ENCODE measurements at regions not wholly inside any gene's neighbourhood (a gene's known extent, or its start where the extent isn't known, plus 50 kb on each side); places are given as distances from the start of the nearest gene placed in this dataset.

- Mint-ChIP-seq H3K36me3 (ENCODE audit: low read depth) (no peaks in the 10 kb centered on the region), H3K27ac (no peak overlapping the region), H3K4me1 (peaks cover 7% of the 10 kb centered on the region), H3K27me3 (ENCODE audit: low read depth) (peaks cover 22% of the 10 kb centered on the region), H3K9me3 (peaks cover 9% of the 10 kb centered on the region), H3K4me3 (no peak overlapping the region)
- no peak for TF ChIP-seq CTCF (IDR thresholded peaks at IDR 0.05; ENCODE audit: unreplicated experiment in 3 of 3)
Measured at GRCh38 chr1:19569786-19570185, 74.3 kb upstream of the NBL1 start.

GRCh38 chr1:19567041-19567440 lies 77.1 kb upstream of the NBL1 start:
- H3K4me3 Mint-ChIP-seq: no peak overlapping the region
- H3K9me3 Mint-ChIP-seq: peaks cover 4% of the 10 kb centered on the region
- H3K36me3 Mint-ChIP-seq (ENCODE audit: low read depth): no peaks in the 10 kb centered on the region
- no peak for TF ChIP-seq CTCF (IDR thresholded peaks at IDR 0.05; ENCODE audit: unreplicated experiment in 3 of 3)
- peaks cover 11% of the 10 kb centered on the region for H3K27me3 Mint-ChIP-seq (ENCODE audit: low read depth)
- H3K27ac Mint-ChIP-seq: no peak overlapping the region
- H3K4me1 Mint-ChIP-seq: peaks cover 20% of the 10 kb centered on the region

GRCh38 chr1:19564366-19564765 lies 79.0 kb upstream of the CAPZB start:
- Mint-ChIP-seq H3K9me3 (no peaks in the 10 kb centered on the region), H3K27ac (peak overlapping the region in 1 of 3 experiments; percentile 85), H3K4me1 (peaks cover 20% of the 10 kb centered on the region), H3K27me3 (ENCODE audit: low read depth) (peaks cover 7% of the 10 kb centered on the region), H3K36me3 (ENCODE audit: low read depth) (no peaks in the 10 kb centered on the region), H3K4me3 (no peak overlapping the region)
- no peak for TF ChIP-seq CTCF (IDR thresholded peaks at IDR 0.05; ENCODE audit: unreplicated experiment in 3 of 3)

- Mint-ChIP-seq H3K27me3 (ENCODE audit: low read depth) (peaks cover 7% of the 10 kb centered on the region), H3K36me3 (ENCODE audit: low read depth) (no peaks in the 10 kb centered on the region), H3K4me1 (peaks cover 20% of the 10 kb centered on the region), H3K4me3 (peak overlapping the region in 2 of 3 experiments; percentile 31 to 46), H3K9me3 (no peaks in the 10 kb centered on the region), H3K27ac (peak overlapping the region; percentile 32 to 85 (median 60))
- TF ChIP-seq CTCF (IDR thresholded peaks at IDR 0.05; ENCODE audit: unreplicated experiment in 3 of 3): no peak
Measured at GRCh38 chr1:19563324-19564097, 78.2 kb upstream of the CAPZB start.

- TF ChIP-seq CTCF (IDR thresholded peaks at IDR 0.05; ENCODE audit: unreplicated experiment in 3 of 3): no peak
- peaks cover 20% of the 10 kb centered on the region for H3K4me1 Mint-ChIP-seq
- peaks cover 7% of the 10 kb centered on the region for H3K27me3 Mint-ChIP-seq (ENCODE audit: low read depth)
- peak overlapping the region in 2 of 3 experiments; percentile 24 to 85 for H3K27ac Mint-ChIP-seq
- no peaks in the 10 kb centered on the region for H3K36me3 Mint-ChIP-seq (ENCODE audit: low read depth)
- H3K4me3 Mint-ChIP-seq: no peak overlapping the region
- H3K9me3 Mint-ChIP-seq: no peaks in the 10 kb centered on the region
Measured at GRCh38 chr1:19562847-19563246, 77.5 kb upstream of the CAPZB start.

- no peak overlapping the region for H3K4me3 Mint-ChIP-seq
- TF ChIP-seq CTCF (IDR thresholded peaks at IDR 0.05; ENCODE audit: unreplicated experiment in 3 of 3): no peak
- peaks cover 20% of the 10 kb centered on the region for H3K4me1 Mint-ChIP-seq
- H3K27ac Mint-ChIP-seq: no peak overlapping the region
- no peaks in the 10 kb centered on the region for H3K36me3 Mint-ChIP-seq (ENCODE audit: low read depth)
- H3K27me3 Mint-ChIP-seq (ENCODE audit: low read depth): no peaks in the 10 kb centered on the region
- no peaks in the 10 kb centered on the region for H3K9me3 Mint-ChIP-seq
Measured at GRCh38 chr1:19560480-19560879, 75.1 kb upstream of the CAPZB start.
